ENCODE measurements at regions not wholly inside any gene's neighbourhood (a gene's known extent, or its start where the extent isn't known, plus 50 kb on each side); places are given as distances from the start of the nearest gene placed in this dataset.
"Not testable (repeated sequence)": the region's sequence is repeated elsewhere in the genome, so short reads cannot be mapped to it uniquely, and the experiment has no call there.

DNA sequence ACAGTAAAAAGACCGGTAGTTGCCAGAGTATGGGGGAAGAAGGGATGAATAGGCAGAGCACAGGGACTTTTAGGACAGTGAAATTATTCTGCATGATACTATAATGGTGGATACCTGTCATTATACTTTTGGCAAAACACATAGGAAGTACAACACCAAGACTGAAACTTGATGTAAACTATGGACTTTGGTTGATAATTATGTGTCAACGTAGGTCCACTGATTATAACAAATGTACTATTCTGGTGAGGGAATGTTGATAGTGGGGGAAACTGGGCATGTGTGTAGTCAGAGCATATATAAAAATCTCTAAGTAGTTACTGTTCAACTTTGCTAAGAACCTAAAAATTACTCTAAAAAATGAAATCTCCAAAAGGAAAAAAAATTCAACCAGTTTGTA lies 629.7 kb downstream of the CCDC85A start:
- DNase-seq: no peak

- no peak for DNase-seq
These were observed 632.9 kb downstream of the CCDC85A start for GRCh38 chr2:56816666-56817065.

GRCh38 chr2:56831780-56832179 lies 648.0 kb downstream of the CCDC85A start:
- DNase-seq: no peak

DNA sequence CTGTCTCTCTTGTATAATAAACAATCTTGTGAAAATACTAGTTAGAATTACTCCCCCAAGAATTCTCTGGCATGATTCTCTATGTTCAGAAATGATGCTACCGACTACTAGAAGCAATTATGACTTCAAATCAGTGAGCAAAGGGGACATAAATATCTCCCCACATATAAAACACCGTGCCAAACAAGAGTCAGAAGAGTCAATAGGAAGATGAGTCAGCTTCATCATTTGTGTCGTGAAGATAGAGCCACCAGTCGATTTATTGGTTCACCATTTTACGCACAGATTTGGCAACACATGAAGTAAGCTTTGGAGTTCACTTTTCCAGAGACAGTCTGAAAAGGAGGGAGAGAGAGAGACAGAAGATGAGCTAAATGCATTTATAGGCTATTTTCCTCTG lies 650.9 kb downstream of the CCDC85A start:
- no peak for DNase-seq

GRCh38 chr2:56840009-56840408 lies 656.2 kb downstream of the CCDC85A start:
- DNase-seq: not testable (repeated sequence)

DNA sequence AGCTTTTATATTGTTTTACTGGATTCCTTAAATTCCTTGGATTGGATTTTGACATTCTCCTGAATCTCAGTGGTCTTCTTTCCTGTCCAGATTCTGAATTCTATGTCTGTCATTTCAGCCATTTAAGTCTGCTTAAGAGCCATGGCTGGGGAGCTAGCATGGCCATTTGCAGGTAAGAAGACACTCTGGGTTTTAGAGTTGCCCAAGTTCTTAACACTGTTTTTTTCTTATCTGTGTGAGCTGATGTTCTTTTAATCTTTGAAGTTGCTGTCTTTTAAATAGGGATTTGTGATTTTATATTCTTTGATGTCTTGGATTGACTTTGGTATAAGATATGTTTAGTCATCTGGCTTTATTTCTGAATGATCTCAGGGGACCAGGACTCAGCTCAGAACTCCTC lies 677.2 kb downstream of the CCDC85A start:
- DNase-seq: no peak

DNA sequence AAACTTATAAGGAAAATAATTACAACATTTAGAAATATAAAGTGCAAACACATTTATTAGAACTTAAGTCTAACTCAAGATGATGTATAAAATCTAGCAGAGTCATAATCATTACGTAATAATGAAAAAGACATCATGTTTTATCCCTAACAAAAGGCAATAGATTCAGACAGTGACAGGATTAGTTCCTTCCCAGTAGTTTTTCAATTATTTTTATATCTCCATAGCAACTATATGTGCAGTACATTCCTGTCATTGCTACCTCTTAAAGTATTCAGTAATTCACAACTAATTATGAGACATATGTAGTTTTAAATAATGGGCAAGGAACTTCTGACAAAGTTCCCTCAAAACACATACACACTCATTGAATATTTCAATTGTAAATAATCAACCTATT lies 687.9 kb downstream of the CCDC85A start:
- no peak for DNase-seq

DNA sequence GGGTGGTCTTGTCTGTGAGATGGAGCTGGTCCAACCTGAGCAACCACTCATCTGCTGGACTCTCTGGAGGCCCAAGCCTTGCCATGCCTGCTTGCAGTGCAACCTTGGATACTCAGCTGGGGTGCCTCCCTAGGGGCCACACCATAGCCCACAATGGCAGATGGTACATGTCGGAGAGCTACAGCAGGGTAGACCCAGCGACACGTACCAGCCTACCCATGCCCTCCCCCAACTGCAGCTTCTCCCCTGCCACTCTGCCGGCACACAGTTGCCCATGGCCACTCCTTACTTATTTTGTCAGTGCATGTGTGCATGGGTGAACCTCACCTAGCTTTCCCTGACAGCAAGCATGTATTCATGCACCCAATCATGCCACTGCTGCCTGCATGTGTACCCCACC lies 690.9 kb downstream of the CCDC85A start:
- DNase-seq: no peak

GRCh38 chr2:56889738-56890137 lies 705.9 kb downstream of the CCDC85A start:
- no peak for DNase-seq

DNA sequence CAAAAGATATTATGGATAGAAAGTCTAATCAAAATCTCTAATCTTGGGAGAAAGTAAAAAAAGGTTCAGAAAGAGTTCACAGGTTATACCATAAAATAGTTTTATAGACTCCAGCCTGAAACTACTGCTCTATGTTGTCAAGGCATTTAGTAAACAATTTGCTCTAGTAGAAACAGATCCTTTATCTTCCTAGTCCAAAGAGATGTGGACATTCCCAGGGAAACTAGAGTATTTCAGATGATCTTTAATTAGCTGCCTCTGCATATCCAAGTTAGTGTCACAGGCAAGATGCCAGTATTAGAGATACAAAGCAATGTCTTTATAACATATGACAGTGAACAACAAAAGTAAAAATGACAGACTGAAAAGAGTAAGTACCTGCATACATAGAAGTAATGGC lies 708.6 kb downstream of the CCDC85A start:
- no peak for DNase-seq

- DNase-seq: no peak
These were observed 715.2 kb downstream of the CCDC85A start for GRCh38 chr2:56898986-56899385.

- DNase-seq: no peak
These were observed 728.7 kb downstream of the CCDC85A start for GRCh38 chr2:56912490-56912889.

DNA sequence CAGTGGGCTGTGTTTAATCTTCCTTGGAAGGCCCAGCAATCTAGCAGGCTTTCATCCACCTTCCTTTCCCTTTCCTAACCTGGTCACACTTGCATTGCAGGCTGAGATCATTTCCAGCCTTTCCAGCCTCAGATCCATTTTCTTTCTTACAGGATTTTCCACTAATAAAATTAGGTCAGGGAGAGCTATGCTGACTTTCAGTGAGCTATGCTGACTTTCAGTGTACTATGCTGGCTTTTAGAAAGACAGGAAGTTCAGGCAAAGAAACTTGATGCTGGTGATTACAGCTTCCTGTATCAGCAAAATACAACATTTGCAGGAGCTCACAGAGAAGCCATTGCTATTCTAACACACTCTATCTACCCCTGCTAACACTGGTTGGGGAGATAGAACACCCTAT lies 735.0 kb downstream of the CCDC85A start:
- DNase-seq: no peak

DNA sequence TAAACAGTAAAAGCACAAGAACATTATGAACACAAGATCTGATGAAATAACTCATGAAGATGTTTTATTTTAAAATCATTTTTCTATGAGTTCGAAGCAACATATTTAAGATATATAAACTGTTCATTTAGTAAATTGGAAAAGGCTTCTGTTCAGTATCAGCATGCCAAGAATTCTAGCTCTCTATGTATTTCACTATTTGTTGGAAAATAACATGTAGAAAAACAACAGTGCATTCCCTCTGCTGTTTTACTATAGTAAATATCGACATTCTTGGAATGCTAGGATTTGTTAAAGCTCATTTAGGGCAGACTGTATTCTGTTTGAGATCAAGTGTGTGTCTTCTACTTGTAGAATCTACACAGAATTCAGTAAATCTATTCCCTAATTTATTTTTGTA lies 750.2 kb downstream of the CCDC85A start:
- no peak for DNase-seq

GRCh38 chr2:56934866-56935265 lies 751.1 kb downstream of the CCDC85A start:
- no peak for DNase-seq

DNA sequence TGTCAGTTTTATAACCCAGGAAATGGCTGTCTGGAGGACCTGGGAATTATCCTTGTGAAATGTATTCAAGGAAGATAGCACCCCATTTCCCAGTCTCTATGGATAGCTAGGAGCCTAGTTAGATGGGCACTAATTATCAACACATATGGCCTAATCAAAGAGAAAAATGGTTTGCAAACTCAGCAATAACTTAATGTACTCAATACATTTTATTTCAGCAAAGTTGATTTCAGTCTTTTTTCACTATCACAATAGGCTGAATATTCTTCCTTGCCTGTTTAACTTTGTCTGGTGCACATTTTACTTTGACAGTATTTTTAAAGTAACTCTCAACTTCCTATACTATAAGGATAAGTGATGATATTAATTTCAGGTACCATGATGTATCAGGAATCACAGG lies 756.3 kb downstream of the CCDC85A start:
- no peak for DNase-seq

GRCh38 chr2:56952871-56953270 lies 769.1 kb downstream of the CCDC85A start:
- DNase-seq: no peak

- DNase-seq: no peak
These were observed 776.8 kb downstream of the CCDC85A start for GRCh38 chr2:56960581-56960980.

DNA sequence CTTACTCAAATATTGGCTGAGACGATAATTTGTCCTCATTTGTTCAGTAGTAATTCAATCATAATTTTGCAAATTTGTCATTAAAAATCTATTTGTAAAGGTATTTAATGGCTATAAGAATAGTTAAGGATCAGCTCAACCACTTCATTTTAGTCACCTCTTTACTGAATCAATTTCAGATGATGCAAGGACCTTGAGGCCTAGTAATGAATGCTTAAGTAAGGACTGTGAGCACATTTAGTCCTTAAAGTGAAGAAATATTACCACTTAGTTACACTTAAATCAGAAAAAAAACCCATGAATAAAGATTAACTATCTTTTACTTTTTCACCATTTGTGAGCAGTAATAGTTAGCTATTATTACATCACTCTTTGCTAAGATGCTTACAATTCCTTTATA lies 778.9 kb downstream of the CCDC85A start:
- no peak for DNase-seq

DNA sequence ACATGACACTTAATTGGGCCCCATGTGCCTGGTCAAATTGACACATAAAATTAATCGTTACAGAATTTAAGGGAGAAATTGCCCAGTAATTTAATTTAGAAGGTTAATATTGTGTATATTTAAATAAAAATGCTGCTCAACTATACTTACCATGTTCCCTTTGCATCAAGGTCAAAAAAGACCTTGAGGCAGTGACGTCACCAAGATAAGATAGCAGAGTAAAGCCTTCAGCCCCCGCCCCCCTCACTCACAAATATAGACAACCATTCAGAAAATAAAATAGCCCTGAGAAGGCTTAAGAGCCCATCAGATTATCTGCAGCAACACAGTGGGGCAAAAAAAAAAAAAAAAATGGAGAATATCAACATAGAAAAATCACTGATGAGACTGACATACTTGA lies 785.7 kb downstream of the CCDC85A start:
- no peak for DNase-seq

DNA sequence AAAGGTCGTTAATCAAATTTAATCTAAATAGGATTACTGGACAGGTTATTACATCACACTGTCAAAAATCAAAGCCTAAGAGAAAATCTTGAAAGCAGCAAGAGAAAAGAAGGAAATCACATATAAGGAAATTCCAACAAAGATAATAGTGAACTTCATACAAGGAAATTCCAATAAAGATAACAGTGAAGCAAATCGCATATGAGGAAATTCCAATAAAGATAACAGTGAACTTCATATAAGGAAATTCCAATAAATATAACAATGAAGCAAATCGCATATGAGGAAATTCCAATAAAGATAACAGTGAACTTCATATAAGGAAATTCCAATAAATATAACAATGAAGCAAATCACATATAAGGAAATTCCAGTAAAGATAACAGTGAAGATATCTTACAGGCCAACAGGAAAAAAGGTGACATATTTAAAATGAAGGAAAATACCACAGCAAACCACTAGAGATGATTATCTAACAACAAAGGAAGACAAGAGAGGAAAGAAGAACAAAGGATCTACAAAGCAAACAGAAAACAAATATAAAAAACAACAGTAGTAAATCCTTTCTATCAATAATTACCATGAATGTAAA lies 787.7 kb downstream of the CCDC85A start:
- DNase-seq: no peak

DNA sequence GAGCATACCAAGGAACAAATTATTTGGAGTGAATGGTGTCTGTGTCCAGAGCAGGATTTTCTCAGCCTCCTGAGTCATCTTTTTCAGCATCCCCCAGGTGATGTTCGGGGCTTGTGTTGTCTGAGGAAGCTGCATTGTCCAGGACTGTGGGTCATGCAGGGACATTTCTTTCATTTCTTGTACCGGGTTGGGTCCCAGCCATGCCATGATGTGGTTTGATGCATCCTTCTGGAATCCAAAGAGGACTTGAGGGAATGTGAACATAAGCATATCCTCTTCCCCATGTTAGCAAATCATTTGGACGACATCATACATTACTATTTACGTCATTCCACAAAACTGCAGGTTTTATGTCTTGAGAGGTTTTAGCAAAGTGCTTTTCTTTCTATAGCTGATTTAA lies 797.8 kb downstream of the CCDC85A start:
- no peak for DNase-seq

DNA sequence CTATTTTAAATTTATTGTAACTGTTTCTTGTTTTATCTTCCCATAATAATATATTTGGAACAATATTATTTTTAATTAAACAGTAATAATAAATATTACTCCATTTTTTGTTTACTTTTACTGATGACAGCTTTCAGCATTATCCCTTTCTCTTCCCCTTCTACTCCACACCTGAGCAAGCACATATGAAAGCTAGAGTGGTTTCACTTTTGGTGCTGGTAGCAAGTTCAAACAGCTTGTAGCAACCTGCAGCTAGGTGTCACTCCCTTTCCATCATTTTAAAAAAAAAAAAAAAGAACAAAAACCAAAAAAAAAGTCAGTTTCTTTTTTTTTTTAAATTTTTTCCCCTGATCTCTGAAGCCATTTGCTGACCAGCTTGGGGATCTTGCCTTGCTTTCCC lies 801.8 kb downstream of the CCDC85A start:
- DNase-seq: no peak

DNA sequence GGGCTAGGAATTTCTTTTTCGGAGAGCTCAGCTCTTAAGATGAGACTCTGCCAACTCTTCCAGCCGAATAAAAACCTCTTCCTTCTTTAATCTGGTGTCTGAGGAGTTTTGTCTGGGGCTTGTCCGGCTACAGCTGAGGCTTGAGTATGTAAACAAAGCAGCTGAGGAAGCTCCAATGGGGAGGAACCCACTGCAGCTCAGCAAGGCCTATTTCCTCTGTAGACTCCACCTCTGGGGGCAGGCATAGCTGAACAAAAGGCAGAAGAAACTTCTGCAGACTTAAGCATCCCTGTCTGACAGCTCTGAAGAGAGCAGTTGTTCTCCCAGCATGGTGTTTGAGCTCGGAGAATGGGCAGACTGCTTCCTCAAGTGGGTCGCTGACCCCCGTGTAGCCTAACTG lies 838.7 kb downstream of the CCDC85A start:
- DNase-seq: no peak

DNA sequence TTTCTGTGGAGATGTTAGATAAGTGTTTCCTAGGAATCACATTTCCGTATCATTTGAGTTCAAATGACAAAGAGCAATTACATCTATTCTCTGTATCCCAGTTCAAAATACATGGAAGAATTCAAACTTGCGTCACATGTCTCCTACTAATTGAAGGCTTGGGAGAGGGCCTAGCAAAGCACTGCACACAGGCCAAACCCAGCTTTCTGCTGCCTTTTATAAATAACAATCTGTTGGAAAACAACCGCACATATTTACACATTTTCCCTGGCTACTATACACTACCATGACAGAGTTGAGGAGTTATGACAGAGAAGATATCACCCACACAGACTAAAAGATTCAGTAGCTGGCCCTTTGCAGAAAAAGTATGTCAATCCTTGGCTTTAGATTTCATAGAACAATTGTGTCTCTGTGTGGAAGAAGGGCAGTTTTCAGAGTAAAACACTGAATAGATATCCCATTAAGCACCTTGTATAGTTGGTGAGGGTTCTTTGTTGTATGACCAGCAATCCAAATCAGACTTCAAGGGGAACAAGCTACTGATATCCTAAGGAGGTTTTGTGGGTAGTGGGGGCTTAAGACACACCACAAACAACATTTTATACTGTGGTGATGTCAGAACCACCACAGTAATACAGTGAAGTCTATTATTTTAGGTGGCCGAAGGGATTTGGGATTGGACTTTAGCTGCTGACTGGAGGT lies 861.3 kb downstream of the CCDC85A start:
- no peak for DNase-seq
